GM10266 (cell line): ENCODE measurements at regions not wholly inside any gene's neighbourhood (a gene's known extent, or its start where the extent isn't known, plus 50 kb on each side); places are given as distances from the start of the nearest gene placed in this dataset.

ENCODE experiments used
- DNase-seq: peaks from one replicate; pipeline ENCODE4 v3.0.0; 2012; ENCODE audit errors: extremely low spot score
- CTCF ChIP-seq: IDR thresholded peaks from 2 replicates; pipeline ENCODE4 v1.5.1; 2012; ENCODE audit warnings: mild to moderate bottlenecking, low read depth; ENCODE audit not compliant: control insufficient read depth, insufficient read depth; ENCODE audit errors: missing control alignments

- no peak for TF ChIP-seq CTCF
- DNase-seq, result no peak
Measured at GRCh38 chr2:145356056-145356455, 836.1 kb upstream of the ZEB2 start.

GRCh38 chr2:145352484-145352883 lies 832.6 kb upstream of the ZEB2 start:
- no peak for TF ChIP-seq CTCF
- DNase-seq, result no peak

GRCh38 chr2:145351864-145352425 lies 832.0 kb upstream of the ZEB2 start:
- no peak for TF ChIP-seq CTCF
- no peak for DNase-seq

- TF ChIP-seq CTCF, result no peak
- DNase-seq, result no peak
Measured at GRCh38 chr2:145350011-145350410, 830.1 kb upstream of the ZEB2 start.

- DNase-seq, result no peak
- no peak for TF ChIP-seq CTCF
Measured at GRCh38 chr2:145344076-145344724, 824.3 kb upstream of the ZEB2 start.

- TF ChIP-seq CTCF, result no peak
- DNase-seq, result no peak
Measured at GRCh38 chr2:145343287-145343686, 823.4 kb upstream of the ZEB2 start.

GRCh38 chr2:145341536-145341935 lies 821.6 kb upstream of the ZEB2 start:
- no peak for TF ChIP-seq CTCF
- DNase-seq, result no peak
